HG02938 (cell line): ENCODE measurements at regions not wholly inside any gene's neighbourhood (a gene's known extent, or its start where the extent isn't known, plus 50 kb on each side); places are given as distances from the start of the nearest gene placed in this dataset.
"Not testable (repeated sequence)": the region's sequence is repeated elsewhere in the genome, so short reads cannot be mapped to it uniquely, and the experiment has no call there.

Experiments used
- ATAC-seq: cut with Tn5 transposase; IDR thresholded peaks from one replicate; pipeline ENCODE4 v1.9.1; 2021; ENCODE audit warnings: mild to moderate bottlenecking, moderate library complexity; ENCODE audit not compliant: unreplicated experiment

DNA sequence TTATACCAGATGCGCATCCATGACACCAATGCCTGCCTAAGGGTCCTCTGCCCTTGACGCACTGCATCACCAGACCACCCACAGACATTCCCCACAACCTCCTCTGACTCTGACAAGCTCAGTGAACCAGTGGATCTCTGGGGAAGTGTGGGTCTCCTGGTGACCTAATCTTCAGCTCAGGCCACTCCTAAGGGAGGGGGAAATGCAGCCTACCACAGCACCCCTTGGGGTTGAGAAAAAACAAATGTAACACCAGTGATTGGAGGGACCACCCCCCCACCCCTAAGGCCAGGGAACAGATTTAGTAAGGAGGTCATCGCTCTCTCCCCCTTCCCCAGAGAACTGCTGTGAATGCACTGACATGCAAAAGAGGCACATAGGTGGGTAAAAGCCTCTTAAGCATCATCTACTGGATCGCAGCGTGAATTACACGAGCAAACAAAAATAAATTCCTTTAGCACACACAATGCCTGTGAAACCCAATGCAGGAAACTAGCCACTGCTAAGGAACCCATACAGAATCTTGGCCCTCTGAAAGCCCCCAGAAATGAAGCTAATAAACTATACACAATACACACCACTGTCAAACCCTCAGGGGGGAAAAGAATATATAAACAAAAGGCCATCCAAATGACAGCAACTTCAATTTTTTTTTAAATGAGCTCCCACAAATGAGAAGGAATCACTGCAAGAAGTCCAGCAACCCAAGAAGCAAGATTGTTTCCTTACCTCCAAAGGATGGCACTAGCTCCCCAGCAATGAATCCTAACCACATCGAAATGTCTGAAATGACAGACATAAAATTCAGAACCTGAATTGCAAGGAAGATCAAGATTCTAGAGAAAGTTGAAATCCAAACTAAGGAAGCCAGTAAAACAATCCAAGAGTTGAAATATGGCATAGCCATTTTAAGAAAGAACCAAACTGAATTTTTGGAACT, 513.7 kb upstream of the PTGER4 start:
- no peak for ATAC-seq

DNA sequence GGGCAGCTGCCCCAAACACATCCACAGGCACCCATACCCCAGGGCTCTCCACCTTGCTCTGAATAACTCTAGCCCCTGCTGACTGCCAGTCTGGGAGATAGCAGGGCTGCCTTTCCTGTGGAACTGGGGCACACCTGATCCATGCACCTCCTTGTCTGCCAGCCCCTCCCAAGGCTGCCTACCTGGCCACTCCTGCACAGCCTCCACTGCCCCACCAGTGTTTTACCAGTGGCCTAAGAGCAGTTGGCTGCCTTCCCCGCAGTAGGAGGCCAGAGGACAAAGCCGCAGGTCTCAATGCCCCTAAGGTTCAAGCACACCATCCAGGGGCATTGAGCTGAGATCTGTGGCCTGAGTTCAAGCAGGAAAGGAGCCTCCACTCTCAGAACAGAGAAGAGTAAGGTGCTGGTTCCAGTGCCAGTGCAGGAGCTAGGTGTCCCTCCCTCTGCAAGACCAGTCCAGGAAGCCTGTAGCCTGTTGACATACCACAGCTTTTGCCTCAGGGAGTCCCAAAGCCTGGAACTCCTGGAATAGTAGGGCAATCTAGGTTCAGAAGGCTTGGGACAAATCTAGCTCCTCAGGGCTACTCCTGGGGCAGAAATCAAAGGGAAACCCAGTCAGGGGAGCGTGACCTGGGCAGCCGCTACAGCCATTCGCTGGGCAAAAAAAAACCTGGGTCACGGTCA, 514.5 kb upstream of the PTGER4 start:
- ATAC-seq, result no peak

DNA sequence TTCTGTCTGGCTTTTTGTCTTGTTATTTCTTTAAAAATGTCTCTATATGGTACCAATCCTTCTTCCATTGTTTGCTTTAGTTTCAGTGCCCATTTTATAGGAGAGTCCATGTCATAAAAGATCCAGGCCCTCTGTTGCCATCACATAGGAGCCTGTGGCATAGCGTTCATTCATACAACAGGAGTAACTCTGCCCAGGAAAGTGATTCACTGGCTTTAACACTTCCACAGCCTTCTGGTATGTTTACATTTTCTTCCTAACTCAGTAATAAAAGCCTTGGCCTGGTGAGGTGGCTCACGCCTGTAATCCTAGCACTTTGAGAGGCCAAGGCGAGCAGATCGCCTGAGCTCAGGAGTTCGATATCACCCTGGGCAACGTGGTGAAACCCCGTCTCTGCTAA, 519.3 kb upstream of the PTGER4 start:
- no peak for ATAC-seq

DNA sequence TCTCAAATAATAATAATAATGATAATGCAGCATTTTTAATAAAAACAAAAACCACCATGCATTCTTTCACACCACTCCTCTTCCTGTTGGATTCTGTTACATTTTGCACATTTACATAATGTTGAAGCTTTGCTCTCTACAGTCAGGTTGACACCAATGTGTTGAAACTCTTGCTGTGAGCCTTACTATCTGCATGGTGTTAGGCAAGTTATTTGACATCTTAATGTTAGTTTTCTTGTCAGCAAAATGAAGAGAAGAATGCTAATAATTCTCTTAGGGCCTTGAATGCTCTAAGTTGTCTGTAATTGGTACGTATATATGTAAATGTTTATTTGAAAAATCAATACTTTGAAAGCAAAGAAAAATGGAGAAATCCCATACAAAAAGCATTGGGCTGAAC, 525.5 kb upstream of the PTGER4 start:
- no peak for ATAC-seq

DNA sequence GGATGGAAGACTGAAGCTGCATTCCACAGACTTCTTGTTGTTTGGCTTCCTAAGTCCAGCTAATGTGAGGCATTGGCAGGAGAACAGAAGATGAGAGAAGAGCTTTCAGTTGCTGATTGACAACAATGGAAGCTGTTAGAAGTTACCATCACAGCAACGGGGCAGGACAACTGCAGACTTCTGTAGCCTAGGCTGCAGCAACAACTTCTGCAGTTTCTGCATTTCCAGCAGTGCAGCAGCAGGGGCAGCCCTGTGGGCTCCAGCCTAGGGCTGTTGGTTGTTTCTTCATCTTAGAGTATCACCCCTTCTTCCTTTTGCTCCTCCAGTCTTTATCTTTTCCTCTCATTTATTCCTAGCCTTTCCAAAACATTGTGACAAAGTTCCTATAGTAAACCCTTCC, 528.8 kb upstream of the PTGER4 start:
- no peak for ATAC-seq

DNA sequence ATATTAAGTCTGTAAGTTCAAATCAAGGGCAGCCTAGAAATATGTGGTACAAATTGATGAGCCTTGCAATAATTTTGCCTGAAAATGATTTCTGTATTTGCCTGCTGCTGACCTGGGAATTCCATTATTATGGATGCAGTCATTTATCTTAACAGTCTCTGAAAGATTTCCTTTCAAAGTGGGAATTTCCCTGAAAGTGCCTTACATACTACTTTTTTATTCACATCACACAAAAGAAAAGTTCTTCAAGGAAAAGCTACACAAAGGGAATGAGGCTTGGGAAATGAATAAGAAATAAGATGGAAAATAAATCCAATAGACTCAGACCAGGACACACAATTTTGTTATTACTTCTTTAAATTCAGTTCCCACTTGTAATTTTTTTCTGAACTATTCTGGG, 537.8 kb upstream of the PTGER4 start:
- ATAC-seq, result no peak

DNA sequence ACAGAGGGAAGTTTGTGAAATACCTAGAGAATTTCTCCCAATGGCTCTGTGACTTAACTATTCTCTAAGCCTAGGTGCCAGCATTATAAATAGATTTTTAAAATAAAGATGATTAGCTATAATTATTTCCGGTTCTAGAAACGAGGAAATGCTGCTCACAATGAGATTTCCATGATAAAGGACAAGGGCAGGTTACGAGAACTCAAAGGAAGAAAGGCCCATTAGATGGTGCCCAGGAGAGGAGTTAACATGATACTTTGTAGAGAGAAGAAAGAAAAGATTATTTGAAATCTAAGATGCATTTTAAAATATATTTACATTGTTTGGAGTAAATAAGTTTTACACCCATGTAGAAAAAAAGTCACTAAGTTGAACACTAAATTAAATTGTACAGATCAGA, 538.3 kb upstream of the PTGER4 start:
- ATAC-seq, result no peak

DNA sequence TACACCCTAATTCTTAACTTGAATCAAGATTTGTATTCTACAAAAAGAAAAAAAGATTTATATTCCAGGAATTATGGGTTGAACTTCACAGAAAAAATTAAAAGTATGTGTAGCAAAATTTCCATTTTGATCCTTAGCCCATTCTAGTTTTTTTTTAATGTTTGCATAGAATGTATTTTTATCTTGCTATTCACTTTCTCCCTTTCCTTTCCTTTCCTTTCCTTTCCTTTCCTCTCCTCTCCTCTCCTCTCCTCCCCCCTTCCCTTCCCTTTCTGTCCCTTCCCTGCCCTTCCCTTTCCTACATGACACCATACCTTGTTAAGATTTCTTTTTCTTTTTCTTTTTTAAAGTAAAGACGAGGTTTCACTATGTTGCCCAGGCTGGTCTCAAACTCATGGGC, 542.5 kb upstream of the PTGER4 start:
- ATAC-seq, result no peak

DNA sequence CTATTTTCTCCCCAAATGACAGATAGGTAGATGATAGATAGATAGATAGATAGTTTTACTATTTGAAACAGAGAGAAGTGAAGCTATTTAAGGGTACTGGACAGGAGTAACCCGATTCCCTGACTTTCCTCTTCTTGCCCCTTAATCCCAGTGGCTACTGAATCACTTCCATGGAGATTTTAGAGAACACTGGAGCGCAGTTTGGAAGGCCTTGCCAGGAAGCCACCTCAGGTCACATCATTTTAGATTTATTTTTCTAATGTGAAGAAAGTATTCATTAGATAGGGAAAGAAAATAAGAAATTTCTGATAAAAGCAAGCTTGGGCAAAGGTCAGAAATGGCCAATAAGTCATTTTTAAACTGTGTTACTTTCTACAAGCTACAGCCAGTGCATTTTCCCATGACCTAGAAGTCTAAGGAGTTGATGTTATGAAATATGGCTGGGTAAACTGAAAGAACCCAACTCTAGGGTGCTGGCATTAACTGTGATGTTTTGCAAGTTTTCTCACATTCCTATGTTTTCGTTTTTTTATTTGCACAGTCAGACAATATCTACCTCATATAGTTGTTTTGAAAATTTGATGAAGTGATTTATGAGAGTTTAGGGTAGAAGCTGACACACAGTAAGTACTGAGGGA, 544.7 kb upstream of the PTGER4 start:
- ATAC-seq, result no peak

DNA sequence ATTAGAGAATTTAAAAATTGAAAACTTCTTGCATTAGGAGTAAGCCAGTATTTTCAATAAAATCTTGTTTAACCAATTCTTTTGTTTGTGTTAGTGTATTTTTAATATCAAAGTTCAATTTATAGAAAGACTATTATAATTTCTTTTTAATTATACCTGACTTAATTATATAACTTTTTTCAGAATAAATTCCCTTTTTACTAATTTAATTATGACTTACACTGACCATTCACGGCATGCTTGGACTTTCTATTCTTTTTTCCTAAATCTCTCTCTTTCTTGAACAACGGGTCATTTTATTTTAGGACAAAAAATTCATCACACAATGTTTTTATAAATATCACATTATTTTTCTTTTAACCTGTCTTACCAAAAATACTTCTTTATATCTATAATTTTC, 555.3 kb upstream of the PTGER4 start:
- ATAC-seq, result no peak

DNA sequence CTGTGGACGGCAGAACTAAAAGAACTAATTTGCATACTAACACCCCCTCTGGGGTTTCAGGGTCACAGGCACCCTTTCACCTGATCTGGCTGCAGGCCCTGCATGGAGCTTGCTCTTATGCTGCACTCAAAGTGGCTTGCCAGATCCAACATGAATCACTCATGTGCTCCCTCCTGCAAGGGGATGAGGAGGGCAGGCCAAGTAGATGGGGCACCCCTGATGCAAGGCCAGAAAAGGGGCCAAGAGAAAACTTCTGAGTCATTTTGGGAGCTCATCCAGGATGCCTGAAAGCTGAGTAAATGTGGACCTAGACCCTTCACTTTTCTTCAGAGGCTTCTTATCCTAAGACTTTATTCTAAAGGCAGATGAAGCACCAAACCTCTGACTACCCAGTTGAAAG, 558.5 kb upstream of the PTGER4 start:
- ATAC-seq, result no peak

DNA sequence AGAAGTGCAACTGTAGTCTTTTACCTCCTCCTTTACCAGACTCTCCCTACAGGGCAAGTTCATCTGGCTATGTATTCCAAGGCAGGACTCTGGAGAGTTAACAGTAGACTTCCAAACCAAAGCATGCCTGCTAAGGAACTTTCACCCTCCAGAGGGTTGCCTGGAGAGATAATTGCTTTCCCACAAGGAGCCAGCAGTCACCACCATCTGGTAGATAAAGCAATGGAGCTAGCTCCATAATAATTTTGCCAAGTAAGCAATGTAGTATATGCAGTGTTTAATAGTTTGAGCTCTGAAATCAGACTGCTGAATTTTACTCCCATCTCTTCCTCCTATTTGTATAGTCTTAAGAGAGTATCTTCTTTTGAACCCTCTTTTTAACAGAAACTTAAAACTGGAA, 566.8 kb upstream of the PTGER4 start:
- no peak for ATAC-seq

DNA sequence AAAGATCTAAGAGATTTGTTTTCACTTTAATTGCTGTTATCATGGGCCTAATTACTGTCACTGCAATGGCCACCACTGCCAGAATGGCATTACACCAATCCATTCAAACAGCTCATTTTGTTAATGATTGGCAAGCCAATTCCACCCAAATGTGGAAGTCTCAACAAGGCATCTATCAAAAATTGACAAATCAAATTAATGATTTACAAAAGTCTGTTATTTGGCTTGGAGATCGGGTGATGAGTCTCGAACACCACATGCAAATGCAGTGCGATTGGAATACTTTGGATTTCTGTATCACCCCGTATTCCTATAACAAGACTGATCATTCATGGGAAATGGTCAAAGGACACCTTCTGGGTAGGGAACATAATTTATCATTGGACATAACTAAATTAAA, 568.7 kb upstream of the PTGER4 start:
- not testable (repeated sequence) for ATAC-seq

DNA sequence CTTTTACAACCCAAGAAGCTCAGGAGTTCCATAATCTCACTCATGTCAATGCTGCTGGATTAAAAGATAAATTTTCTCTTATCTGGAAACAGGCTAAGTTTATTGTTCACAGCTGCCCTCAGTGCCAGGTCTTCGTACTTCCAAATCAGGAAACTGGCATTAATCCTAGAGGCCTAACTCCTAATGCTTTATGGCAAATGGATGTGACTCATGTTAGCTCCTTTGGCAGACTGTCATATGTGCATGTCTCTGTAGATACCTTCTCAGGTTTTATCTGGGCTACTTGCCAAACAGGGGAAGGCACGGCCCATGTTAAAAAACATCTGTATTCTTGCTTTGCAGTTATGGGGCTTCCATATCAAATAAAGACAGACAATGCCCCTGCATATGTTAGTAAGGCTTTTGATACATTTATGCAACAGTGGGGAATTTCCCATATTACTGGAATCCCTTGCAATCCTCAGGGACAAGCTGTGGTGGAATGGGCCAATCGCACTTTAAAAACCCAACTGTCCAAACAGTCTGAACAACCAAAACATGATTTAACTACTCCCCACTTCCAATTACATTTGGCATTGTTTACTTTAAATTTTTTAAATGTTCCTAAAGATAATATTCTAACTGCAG, 570.8 kb upstream of the PTGER4 start:
- ATAC-seq, result not testable (repeated sequence)

DNA sequence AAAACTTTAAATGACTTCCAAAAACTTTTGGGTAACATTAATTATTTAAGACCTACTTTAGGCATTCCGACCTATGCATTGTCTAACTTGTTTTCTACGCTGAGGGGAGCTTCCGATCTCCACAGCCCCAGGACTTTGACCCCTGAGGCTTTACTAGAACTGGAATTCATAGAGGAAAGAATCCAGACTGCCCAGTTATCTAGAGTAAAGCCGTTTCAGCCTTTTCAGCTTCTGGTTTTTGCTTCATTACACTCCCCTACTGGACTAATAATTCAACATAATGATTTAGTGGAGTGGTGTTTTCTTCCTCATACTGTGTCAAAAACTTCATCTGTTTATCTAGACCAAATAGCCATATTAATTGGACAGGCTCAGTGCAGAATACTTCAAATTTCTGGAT, 571.9 kb upstream of the PTGER4 start:
- not testable (repeated sequence) for ATAC-seq

DNA sequence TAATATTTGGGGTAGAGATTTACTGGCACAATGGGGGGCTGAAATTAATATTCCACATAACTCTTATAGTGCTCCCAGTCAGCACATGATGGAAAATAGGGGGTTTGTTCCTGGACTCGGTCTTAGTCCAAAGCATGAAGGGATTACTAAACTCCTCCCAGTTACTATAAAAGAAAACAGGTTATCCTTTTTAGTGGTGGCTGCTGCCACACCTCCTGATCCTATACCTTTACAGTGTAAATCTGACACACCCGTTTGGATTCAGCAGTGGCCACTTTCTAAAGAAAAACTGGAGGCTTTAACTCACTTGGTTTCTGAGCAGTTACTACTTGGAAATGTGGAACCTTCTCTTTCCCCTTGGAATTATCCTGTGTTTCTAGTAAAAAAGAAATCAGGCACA, 572.9 kb upstream of the PTGER4 start:
- ATAC-seq, result no peak

DNA sequence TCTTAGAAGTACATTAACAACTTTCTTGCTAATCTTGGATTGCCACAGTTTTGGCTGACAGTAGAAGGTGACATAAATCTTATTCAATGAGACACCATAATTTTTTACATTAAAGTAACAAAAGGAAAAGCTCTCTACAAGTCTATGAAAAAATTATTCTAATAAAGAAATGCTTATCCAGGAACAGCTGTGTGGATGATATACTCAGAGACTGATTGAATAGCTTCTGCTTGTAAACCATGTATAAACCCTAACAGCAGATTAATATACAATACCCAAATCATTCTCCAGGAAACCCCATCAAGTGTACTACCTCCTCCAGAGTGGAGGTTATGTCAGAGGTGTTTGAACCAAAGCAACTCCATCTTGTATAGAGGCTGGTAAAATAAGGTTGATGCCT, 581.4 kb upstream of the PTGER4 start:
- ATAC-seq, result no peak

DNA sequence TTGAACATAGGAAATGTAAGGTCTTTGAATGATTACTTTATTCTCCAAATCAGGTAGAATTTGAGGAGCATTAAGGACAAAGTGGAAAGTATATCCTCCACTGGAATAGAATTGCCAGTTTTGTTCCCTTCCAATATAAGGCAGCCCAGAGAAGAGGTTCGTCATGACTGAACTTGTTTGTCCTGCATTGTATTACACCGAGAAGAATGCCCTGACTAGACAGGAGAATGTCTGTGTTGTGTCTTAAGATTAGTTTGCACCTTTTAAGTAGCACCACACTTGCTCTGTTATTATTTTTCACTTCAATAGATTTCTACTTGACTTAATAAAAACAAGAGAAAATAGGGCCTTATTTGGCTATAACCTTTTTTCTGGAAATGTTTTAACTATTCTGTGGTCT, 586.2 kb upstream of the PTGER4 start:
- ATAC-seq, result no peak

DNA sequence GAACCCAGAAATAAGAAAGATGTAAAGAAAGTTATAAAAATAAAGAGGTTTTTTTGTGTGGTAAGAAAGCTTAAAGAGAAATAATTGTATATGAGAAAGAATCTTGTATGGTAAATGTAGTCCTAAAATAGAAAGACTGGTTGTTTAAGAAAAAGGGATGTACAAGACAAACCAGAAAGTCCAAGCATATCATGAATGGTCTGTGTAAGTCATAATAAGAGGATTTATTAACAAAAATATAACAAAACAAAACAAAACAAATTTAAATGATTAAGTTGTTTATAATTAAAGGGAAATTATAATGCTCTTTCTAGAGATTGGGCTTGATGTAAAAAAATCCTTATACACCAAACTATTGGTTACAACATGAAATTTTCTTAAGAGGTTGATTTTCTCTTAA, 590.4 kb upstream of the PTGER4 start:
- no peak for ATAC-seq

DNA sequence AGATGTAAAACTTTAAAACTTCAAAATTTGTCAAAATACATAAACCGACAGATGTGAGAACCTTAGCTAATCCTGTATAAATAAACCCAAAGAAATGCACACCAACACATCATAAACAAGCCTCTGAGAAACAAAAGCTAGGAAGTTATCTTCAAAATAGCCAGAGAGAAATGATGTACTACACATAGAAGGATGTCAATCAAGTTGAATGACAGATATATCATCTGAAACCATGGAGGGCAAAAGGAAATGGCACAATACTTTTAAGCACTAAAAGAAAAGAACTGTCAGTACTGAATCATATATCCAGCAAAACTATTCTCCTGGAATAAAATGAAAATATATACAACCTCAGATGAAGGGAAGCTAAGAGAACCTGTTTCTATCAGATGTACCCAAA, 595.1 kb upstream of the PTGER4 start:
- no peak for ATAC-seq

DNA sequence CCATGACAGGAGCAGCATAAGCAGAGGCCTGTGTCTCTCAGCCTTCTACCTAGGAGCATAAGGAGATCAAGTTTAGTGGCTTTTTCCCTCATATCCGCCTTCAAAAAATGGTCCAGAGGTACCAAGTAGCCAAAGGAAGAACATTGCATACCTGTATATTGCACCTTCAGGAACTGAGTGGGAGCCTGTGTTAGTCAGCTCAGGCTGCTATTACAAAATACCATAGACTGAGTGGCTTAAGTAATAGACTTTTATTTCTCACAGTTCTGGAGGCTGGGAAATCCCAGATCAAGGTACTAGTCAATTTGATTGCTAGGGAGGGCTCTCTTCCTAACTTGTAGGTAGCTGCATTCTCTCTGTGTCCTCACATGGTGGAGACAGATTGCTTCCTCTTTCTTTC, 597.4 kb upstream of the PTGER4 start:
- ATAC-seq, result no peak
